ENCODE measurements at regions not wholly inside any gene's neighbourhood (a gene's known extent, or its start where the extent isn't known, plus 50 kb on each side); places are given as distances from the start of the nearest gene placed in this dataset.

GRCh38 chr2:172345956-172346555 lies 81.3 kb upstream of the ITGA6 start:
- Histone ChIP-seq H3K9me2 (ENCODE audit: insufficient read depth) (no peaks in the 10 kb centered on the region), H3K4me3 (replicated peaks in 1 of 2; ENCODE audit: low read depth in 1 of 2, low read length in 2 of 2) (no peak overlapping the region), H3K27ac (ENCODE audit: low read depth, low read length) (no peak overlapping the region), H3K27me3 (ENCODE audit: insufficient read depth, low read length) (no peaks in the 10 kb centered on the region), H2AFZ (ENCODE audit: low read depth, low read length, poor library complexity, severe bottlenecking) (no peak overlapping the region), H3K36me3 (ENCODE audit: control insufficient read depth in 1 of 2, insufficient read depth in 2 of 2, low read length in 2 of 2) (no peaks in the 10 kb centered on the region), H3K4me2 (ENCODE audit: low read length) (no peak overlapping the region), H3K9ac (ENCODE audit: low read length) (no peak overlapping the region), H4K20me1 (ENCODE audit: insufficient read depth) (no peaks in the 10 kb centered on the region), H3K79me2 (ENCODE audit: insufficient read depth, low read length) (no peaks in the 10 kb centered on the region), H3K9me3 (ENCODE audit: control insufficient read depth in 1 of 2, insufficient read depth in 1 of 2, low read depth in 1 of 2, low read length in 2 of 2) (no peaks in the 10 kb centered on the region), H3K4me1 (ENCODE audit: control insufficient read depth in 1 of 2, insufficient read depth in 2 of 2, low read length in 2 of 2) (peaks cover 0 to 2% of the 10 kb centered on the region in 2 experiments; a peak in 1 of 4 replicates)
- ChIA-PET CTCF (no interaction called here), RAD21 (ENCODE audit: low non-redundant PET in 1 of 2, low total read pairs in 2 of 2, uncharacterized antibody in 2 of 2, unreplicated experiment in 2 of 2) (no interaction called here), POLR2A (no interaction called here)
- TF ChIP-seq RAD21 (IDR thresholded peaks at IDR 0.05; ENCODE audit: low read depth) = no peak
- no peak for TF ChIP-seq POLR2AphosphoS5 (IDR thresholded peaks at IDR 0.05; ENCODE audit: low read depth, low read length)
- no peak for TF ChIP-seq JUND (IDR thresholded peaks at IDR 0.05)
- TF ChIP-seq CBX3 (IDR thresholded peaks at IDR 0.05; ENCODE audit: low read depth) = no peak
- no peak for TF ChIP-seq EZH2 (IDR thresholded peaks at IDR 0.05)
- no peak for TF ChIP-seq ELF1 (IDR thresholded peaks at IDR 0.05; ENCODE audit: borderline replicate concordance, low read depth)
- TF ChIP-seq YY1 (IDR thresholded peaks at IDR 0.05; ENCODE audit: extremely low read depth, insufficient replicate concordance, low read depth, low read length) = no peak
- no peak for TF ChIP-seq ZNF274 (IDR thresholded peaks at IDR 0.05; ENCODE audit: low read depth, low read length)
- intact Hi-C loops (cut with micrococcal nuclease) = no loop called here
- BruUV-seq (replicated peaks) = no TSS peak
- no peak for ATAC-seq
- DNase-seq (ENCODE audit: low read depth, low spot score) = no peak

- ChIA-PET CTCF (no interaction called here), RAD21 (ENCODE audit: low non-redundant PET in 1 of 2, low total read pairs in 2 of 2, uncharacterized antibody in 2 of 2, unreplicated experiment in 2 of 2) (no interaction called here), POLR2A (no interaction called here)
- no peak overlapping the region for H3K4me2 ChIP-seq (ENCODE audit: low read length)
- no peaks in the 10 kb centered on the region for H4K20me1 ChIP-seq (ENCODE audit: insufficient read depth)
- intact Hi-C loops (cut with micrococcal nuclease) = no loop called here
- no peak overlapping the region for H3K9ac ChIP-seq (ENCODE audit: low read length)
- no TSS peak for BruUV-seq (replicated peaks)
- H3K4me3 ChIP-seq (replicated peaks in 1 of 2; ENCODE audit: low read depth in 1 of 2, low read length in 2 of 2) = no peak overlapping the region
- no peaks in the 10 kb centered on the region for H3K9me3 ChIP-seq (ENCODE audit: control insufficient read depth in 1 of 2, insufficient read depth in 1 of 2, low read depth in 1 of 2, low read length in 2 of 2)
- DNase-seq (ENCODE audit: low read depth, low spot score) = no peak
- H3K4me1 ChIP-seq (ENCODE audit: control insufficient read depth in 1 of 2, insufficient read depth in 2 of 2, low read length in 2 of 2) = no peaks in the 10 kb centered on the region
- no peak for ATAC-seq
- H2AFZ ChIP-seq (ENCODE audit: low read depth, low read length, poor library complexity, severe bottlenecking) = no peak overlapping the region
- no peak overlapping the region for H3K27ac ChIP-seq (ENCODE audit: low read depth, low read length)
- H3K36me3 ChIP-seq (ENCODE audit: control insufficient read depth in 1 of 2, insufficient read depth in 2 of 2, low read length in 2 of 2) = no peaks in the 10 kb centered on the region
- H3K79me2 ChIP-seq (ENCODE audit: insufficient read depth, low read length) = no peaks in the 10 kb centered on the region
- H3K9me2 ChIP-seq (ENCODE audit: insufficient read depth) = no peaks in the 10 kb centered on the region
- no peaks in the 10 kb centered on the region for H3K27me3 ChIP-seq (ENCODE audit: insufficient read depth, low read length)
- TF ChIP-seq SP1 (IDR thresholded peaks at IDR 0.05; ENCODE audit: low read depth) (no peak), ATF3 (IDR thresholded peaks at IDR 0.05) (no peak), MAX (IDR thresholded peaks at IDR 0.05) (no peak), SIN3A (IDR thresholded peaks at IDR 0.05; ENCODE audit: low read depth) (no peak), EZH2 (IDR thresholded peaks at IDR 0.05) (no peak), CBX3 (IDR thresholded peaks at IDR 0.05; ENCODE audit: low read depth) (no peak), REST (IDR thresholded peaks at IDR 0.05; ENCODE audit: low read depth) (no peak), TCF7L2 (IDR thresholded peaks at IDR 0.05; ENCODE audit: borderline replicate concordance, extremely low read depth, insufficient read depth, insufficient read length) (no peak), RAD21 (IDR thresholded peaks at IDR 0.05; ENCODE audit: low read depth) (no peak), JUND (IDR thresholded peaks at IDR 0.05) (no peak), EGR1 (IDR thresholded peaks at IDR 0.05; ENCODE audit: low read depth) (no peak)
Observed at GRCh38 chr2:172348555-172349288, 78.7 kb upstream of the ITGA6 start.

All from HCT116 (cell line).